Dedifferentiated amniotic fluid mesenchymal stem cell (primary cell): ENCODE measurements at regions not wholly inside any gene's neighbourhood (a gene's known extent, or its start where the extent isn't known, plus 50 kb on each side); places are given as distances from the start of the nearest gene placed in this dataset.

Experiments
- DNase-seq: peaks from one replicate; pipeline ENCODE4 v3.0.0-alpha.2; 2016; ENCODE audit errors: extremely low spot score

- DNase-seq = no peak
Measured at GRCh38 chr10:124302951-124303505, 115.7 kb downstream of the OAT start.

- peak; percentile 22 for DNase-seq
Measured at GRCh38 chr10:124301736-124302135, 117.0 kb downstream of the OAT start.

GRCh38 chr10:124300735-124301134 lies 118.0 kb downstream of the OAT start:
- no peak for DNase-seq

- no peak for DNase-seq
Measured at GRCh38 chr10:124300224-124300623, 118.5 kb downstream of the OAT start.

- DNase-seq = no peak
Measured at GRCh38 chr10:124299696-124300095, 119.0 kb downstream of the OAT start.

GRCh38 chr10:124298891-124299290 lies 119.8 kb downstream of the OAT start:
- DNase-seq = no peak

- no peak for DNase-seq
Measured at GRCh38 chr10:124296813-124297788, 121.6 kb downstream of the OAT start.

- no peak for DNase-seq
Measured at GRCh38 chr10:124296121-124296812, 122.5 kb downstream of the OAT start.

- DNase-seq = no peak
Measured at GRCh38 chr10:124294811-124295770, 123.6 kb downstream of the OAT start.

GRCh38 chr10:124293616-124294449 lies 124.9 kb downstream of the OAT start:
- DNase-seq = no peak

- DNase-seq = no peak
Measured at GRCh38 chr10:124292911-124293615, 125.7 kb downstream of the OAT start.

GRCh38 chr10:124291001-124291701 lies 127.6 kb downstream of the OAT start:
- DNase-seq = no peak

GRCh38 chr10:124289851-124290795 lies 128.6 kb downstream of the OAT start:
- no peak for DNase-seq

GRCh38 chr10:124288928-124289850 lies 129.5 kb downstream of the OAT start:
- DNase-seq = no peak

- no peak for DNase-seq
Measured at GRCh38 chr10:124288486-124288885, 130.2 kb downstream of the OAT start.

GRCh38 chr10:124287791-124288190 lies 130.9 kb downstream of the OAT start:
- DNase-seq = no peak

- DNase-seq = no peak
Measured at GRCh38 chr10:124287071-124287685, 131.5 kb downstream of the OAT start.
